C4-2B (cell line): ENCODE measurements at regions not wholly inside any gene's neighbourhood (a gene's known extent, or its start where the extent isn't known, plus 50 kb on each side); places are given as distances from the start of the nearest gene placed in this dataset.

Experiments
- H3K27ac ChIP-seq: fragments of 450-650 bp; 2 replicates; pipeline ENCODE4 v1.5.1; 2017
- CTCF ChIP-seq: fragments of 450-650 bp; conservative IDR thresholded peaks from 2 replicates; pipeline ENCODE4 v1.5.1; 2017; ENCODE audit warnings: mild to moderate bottlenecking
- ZFX ChIP-seq: fragments of 450-650 bp; IDR thresholded peaks from 2 replicates; pipeline ENCODE4 v1.6.1; 2017

- TF ChIP-seq ZFX: no peak
- TF ChIP-seq CTCF: no peak
- H3K27ac ChIP-seq: no peak overlapping the region
These were observed 457.2 kb downstream of the RAP2B start for GRCh38 chr3:153619268-153619667.

GRCh38 chr3:153621953-153622352 is 459.9 kb downstream of the RAP2B start:
- no peak overlapping the region for H3K27ac ChIP-seq

GRCh38 chr3:153623834-153624233 is 461.8 kb downstream of the RAP2B start:
- H3K27ac ChIP-seq: no peak overlapping the region
- no peak for TF ChIP-seq CTCF
- TF ChIP-seq ZFX: no peak

More at GRCh38 chr3:153621953-153622352, 459.9 kb downstream of the RAP2B start:
- TF ChIP-seq ZFX (no peak), CTCF (no peak)

- H3K27ac ChIP-seq: no peak overlapping the region
These were observed 462.4 kb downstream of the RAP2B start for GRCh38 chr3:153624310-153625030.

GRCh38 chr3:153625506-153625905 is 463.5 kb downstream of the RAP2B start:
- no peak for TF ChIP-seq ZFX
- TF ChIP-seq CTCF: peak; percentile 20
- H3K27ac ChIP-seq: no peak overlapping the region

More at GRCh38 chr3:153624310-153625030, 462.4 kb downstream of the RAP2B start:
- TF ChIP-seq ZFX (no peak), CTCF (no peak)

- no peak for TF ChIP-seq CTCF
- TF ChIP-seq ZFX: no peak
- H3K27ac ChIP-seq: no peak overlapping the region
These were observed 464.1 kb downstream of the RAP2B start for GRCh38 chr3:153626158-153626557.

- TF ChIP-seq CTCF (no peak), ZFX (no peak)
- H3K27ac ChIP-seq: no peak overlapping the region
These were observed 466.6 kb downstream of the RAP2B start for GRCh38 chr3:153628591-153628990.
